ENCODE measurements at regions not wholly inside any gene's neighbourhood (a gene's known extent, or its start where the extent isn't known, plus 50 kb on each side); places are given as distances from the start of the nearest gene placed in this dataset.

DNA sequence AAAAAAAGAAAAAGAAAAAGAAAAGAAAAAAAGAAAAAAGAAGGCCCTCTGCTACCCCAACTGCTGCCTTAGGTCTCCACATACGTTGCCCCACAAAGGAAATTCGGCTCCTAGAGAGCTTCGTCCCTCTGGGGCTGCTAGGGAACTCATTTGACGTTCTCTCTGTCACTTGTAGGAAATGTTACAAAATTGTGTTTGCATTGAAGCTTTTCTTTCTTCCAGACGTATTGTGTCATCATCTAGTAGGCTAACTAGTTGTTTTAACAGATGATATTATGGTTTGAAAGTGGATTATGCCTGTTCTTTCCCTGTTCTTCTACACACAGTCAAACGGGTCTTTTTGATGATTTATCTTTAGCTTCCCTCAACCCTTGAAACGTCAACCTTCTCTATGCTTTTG lies 125.3 kb downstream of the BDH1 start:
- TF ChIP-seq, protein P1, sequence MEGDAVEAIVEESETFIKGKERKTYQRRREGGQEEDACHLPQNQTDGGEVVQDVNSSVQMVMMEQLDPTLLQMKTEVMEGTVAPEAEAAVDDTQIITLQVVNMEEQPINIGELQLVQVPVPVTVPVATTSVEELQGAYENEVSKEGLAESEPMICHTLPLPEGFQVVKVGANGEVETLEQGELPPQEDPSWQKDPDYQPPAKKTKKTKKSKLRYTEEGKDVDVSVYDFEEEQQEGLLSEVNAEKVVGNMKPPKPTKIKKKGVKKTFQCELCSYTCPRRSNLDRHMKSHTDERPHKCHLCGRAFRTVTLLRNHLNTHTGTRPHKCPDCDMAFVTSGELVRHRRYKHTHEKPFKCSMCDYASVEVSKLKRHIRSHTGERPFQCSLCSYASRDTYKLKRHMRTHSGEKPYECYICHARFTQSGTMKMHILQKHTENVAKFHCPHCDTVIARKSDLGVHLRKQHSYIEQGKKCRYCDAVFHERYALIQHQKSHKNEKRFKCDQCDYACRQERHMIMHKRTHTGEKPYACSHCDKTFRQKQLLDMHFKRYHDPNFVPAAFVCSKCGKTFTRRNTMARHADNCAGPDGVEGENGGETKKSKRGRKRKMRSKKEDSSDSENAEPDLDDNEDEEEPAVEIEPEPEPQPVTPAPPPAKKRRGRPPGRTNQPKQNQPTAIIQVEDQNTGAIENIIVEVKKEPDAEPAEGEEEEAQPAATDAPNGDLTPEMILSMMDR (IDR thresholded peaks at IDR 0.05; ENCODE audit: borderline replicate concordance, extremely low read depth, low read length, poor library complexity, severe bottlenecking), result no peak
- TF ChIP-seq EZH2 (IDR thresholded peaks at IDR 0.05; ENCODE audit: borderline replicate concordance, low read depth, low read length, severe bottlenecking), result no peak

Data from DND-41 (cell line).